ENCODE measurements at regions not wholly inside any gene's neighbourhood (a gene's known extent, or its start where the extent isn't known, plus 50 kb on each side); places are given as distances from the start of the nearest gene placed in this dataset.
"Not testable (repeated sequence)": the region's sequence is repeated elsewhere in the genome, so short reads cannot be mapped to it uniquely, and the experiment has no call there.

DNA sequence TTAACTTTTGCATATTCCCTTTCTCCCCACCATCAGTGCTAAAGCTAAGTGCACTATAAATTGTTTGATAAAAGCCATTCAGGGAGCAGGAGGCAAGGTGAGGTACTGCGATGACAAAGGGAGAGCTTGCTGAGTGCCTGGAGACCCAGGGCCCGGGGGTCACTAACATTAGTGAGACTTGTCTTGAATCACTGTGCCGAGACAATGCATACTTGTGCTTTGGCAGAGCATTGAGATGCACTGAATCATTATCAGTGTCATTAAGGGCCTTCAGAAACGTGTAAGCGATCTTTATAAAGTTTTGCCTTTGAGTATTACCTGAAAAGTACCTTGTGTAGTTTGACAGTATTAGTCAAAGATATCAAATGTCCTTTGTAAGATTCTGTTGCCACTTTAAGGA, 447.5 kb downstream of the PCNX1 start:
- Histone ChIP-seq H3K27me3 (no peaks in the 10 kb centered on the region), H3K27ac (peak overlapping the region in 4 of 5 donors; percentile 8 to 80 (median 49)), H3K4me3 (no peak overlapping the region), H3K9me3 (no peaks in the 10 kb centered on the region), H3K4me1 (peaks cover 3 to 49% (median 28%) of the 10 kb centered on the region in 4 donors), H3K36me3 (no peaks in the 10 kb centered on the region)
- TF ChIP-seq, protein P1, sequence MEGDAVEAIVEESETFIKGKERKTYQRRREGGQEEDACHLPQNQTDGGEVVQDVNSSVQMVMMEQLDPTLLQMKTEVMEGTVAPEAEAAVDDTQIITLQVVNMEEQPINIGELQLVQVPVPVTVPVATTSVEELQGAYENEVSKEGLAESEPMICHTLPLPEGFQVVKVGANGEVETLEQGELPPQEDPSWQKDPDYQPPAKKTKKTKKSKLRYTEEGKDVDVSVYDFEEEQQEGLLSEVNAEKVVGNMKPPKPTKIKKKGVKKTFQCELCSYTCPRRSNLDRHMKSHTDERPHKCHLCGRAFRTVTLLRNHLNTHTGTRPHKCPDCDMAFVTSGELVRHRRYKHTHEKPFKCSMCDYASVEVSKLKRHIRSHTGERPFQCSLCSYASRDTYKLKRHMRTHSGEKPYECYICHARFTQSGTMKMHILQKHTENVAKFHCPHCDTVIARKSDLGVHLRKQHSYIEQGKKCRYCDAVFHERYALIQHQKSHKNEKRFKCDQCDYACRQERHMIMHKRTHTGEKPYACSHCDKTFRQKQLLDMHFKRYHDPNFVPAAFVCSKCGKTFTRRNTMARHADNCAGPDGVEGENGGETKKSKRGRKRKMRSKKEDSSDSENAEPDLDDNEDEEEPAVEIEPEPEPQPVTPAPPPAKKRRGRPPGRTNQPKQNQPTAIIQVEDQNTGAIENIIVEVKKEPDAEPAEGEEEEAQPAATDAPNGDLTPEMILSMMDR (IDR thresholded peaks at IDR 0.05), result no peak
- TF ChIP-seq EP300 (IDR thresholded peaks at IDR 0.05), result no peak
- no peak for TF ChIP-seq POLR2A (IDR thresholded peaks at IDR 0.05)
- no peak for TF ChIP-seq POLR2AphosphoS5 (IDR thresholded peaks at IDR 0.05)
- 61 to 70% (median 67%) methylated on average over 5 of the region's 5 CpGs for WGBS, 5 donors
- intact Hi-C loops (cut with DNase I; ENCODE audit: low total_unique reads), result no loop called here
- DNase-seq, result no peak

DNA sequence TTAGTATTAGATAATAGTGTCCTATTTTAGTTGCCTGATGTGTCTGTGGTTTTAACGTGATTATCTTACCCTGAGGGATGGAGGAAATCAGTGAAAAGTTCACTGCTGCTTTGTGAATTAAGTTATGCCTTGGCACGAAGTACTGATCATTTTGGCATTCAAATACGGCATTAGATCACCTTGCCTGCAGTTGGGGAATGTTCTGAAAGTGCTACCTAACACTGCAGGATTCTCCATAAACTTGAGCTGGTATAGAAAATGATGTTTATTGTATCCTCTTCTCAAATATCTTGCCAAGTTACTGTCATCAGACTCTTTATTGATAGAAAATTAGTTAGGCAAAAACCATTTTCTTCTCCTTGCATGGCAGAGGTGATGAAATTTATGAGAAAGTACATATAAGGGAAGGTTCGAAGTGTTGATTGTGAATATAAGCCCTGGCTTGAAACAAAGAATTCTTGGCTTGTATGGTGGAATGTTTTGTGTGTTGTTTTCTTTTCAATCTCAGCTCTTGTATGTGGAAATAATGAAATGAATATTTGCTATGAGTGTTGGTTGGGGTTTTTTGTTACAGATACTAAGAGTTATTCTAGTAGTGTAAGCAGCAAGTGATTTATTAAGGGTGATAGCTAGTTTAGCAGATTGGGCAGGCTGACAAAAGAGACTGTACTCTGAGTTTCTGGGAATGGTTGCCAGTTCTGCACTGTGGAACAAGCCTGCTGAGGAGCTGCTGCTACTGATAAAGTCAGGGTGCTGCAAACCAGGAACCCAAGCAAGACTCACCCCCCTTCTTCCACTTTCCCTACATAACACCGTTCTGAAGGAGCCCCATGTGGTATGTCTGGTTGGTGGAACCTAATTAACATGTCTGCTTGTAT, 448.3 kb downstream of the PCNX1 start:
- Histone ChIP-seq H3K27me3 (no peaks in the 10 kb centered on the region), H3K36me3 (no peaks in the 10 kb centered on the region), H3K4me1 (peaks cover 3 to 51% (median 28%) of the 10 kb centered on the region in 4 donors), H3K27ac (peak overlapping the region in 4 of 5 donors; percentile 40 to 80 (median 50)), H3K4me3 (no peak overlapping the region), H3K9me3 (no peaks in the 10 kb centered on the region)
- TF ChIP-seq, protein P1 (IDR thresholded peaks at IDR 0.05), result no peak
- no peak for TF ChIP-seq POLR2A (IDR thresholded peaks at IDR 0.05)
- TF ChIP-seq EP300 (IDR thresholded peaks at IDR 0.05), result no peak
- peak; percentile 17 to 50 (median 42) for TF ChIP-seq POLR2AphosphoS5 (IDR thresholded peaks at IDR 0.05)
- WGBS, 5 donors, result 10 to 21% (median 11%) methylated on average over 5 of the region's 5 CpGs
- intact Hi-C loops (cut with DNase I; ENCODE audit: low total_unique reads), result no loop called here
- peak; percentile 53 to 85 for DNase-seq

DNA sequence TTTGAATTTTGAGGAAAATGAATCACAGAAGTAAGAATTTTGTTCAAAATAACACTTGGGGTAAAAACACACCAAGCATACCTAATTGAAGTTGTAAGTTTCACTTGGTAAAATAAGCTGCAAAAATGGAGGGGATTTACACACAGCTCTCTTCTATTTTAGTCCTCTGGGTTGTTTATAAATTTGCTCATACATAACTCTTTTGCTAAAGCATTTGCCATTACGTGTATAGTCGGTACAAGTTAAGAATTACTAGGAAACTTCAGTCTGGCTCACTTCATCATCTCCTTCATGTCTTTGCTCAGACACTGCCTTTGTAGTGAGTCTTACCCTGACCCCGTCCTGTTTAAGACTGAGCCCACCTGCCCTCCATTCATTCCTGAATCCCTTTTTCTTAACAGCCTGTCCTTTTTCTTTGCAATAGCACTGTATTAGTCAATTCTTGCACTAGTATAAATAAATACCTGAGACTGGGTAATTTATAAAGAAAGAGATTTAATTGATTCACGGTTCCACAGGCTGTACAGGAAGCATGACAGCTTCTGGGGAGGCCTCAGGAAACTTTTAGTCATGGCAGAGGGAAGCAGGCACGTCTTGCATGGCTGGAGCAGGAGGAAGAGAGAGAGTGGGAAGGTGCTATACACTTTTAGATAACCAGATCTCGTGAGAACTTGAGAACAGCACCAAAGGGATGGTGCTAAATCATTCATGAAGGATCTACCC, 451.1 kb downstream of the PCNX1 start:
- 67 to 92% (median 75%) methylated on average over 6 of the region's 6 CpGs for WGBS, 5 donors

DNA sequence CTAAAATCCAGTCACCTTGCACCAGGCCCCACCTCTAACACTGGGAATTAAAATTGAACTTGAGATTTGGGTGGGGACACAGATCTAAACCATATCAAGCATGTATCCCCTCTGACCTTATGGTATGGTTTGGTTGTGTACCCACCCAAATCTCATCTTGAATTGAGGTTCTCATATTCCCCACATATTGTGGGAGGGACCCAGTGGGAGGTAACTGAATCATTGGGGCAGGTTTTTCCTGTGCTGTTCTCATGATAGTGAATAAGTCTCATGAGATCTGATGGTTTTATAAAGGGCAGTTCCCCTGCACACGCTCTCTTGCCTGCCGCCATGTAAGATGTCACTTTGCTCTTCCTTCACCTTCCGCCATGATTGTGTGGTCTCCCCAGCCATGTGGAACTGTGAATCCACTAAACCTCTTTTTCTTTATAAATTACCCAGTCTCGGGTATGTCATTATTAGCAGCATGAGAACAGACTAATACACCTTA, 451.7 kb downstream of the PCNX1 start:
- H3K9me3 ChIP-seq; intact Hi-C loops (cut with DNase I; ENCODE audit: low total_unique reads); H3K36me3 ChIP-seq; H3K27me3 ChIP-seq; DNase-seq; H3K4me3 ChIP-seq: not testable (repeated sequence)
- Histone ChIP-seq H3K27ac (peak overlapping the region in 3 of 5 donors; percentile 14 to 80 (median 40)), H3K4me1 (peaks cover 9 to 60% (median 38%) of the 10 kb centered on the region in 4 donors)
- WGBS, 5 donors, result 95 to 99% (median 98%) methylated on average over 4 of the region's 4 CpGs

More for the DNA sequence above, 451.1 kb downstream of the PCNX1 start:
- intact Hi-C loops (cut with DNase I; ENCODE audit: low total_unique reads), result no loop called here
- Histone ChIP-seq H3K27ac (peak overlapping the region in 3 of 5 donors; percentile 14 to 80 (median 47)), H3K4me1 (peaks cover 8 to 54% (median 33%) of the 10 kb centered on the region in 4 donors), H3K36me3 (no peaks in the 10 kb centered on the region), H3K27me3 (no peaks in the 10 kb centered on the region), H3K4me3 (no peak overlapping the region), H3K9me3 (no peaks in the 10 kb centered on the region)
- DNase-seq, result peak in 1 of 2 donors; percentile 38
- TF ChIP-seq POLR2AphosphoS5 (IDR thresholded peaks at IDR 0.05) (peak in 1 of 3 donors; percentile 32), EP300 (IDR thresholded peaks at IDR 0.05) (no peak), POLR2A (IDR thresholded peaks at IDR 0.05) (no peak)
- TF ChIP-seq, protein P1 (IDR thresholded peaks at IDR 0.05), result no peak

All from stomach (tissue), 8 donors.